ENCODE measurements at regions not wholly inside any gene's neighbourhood (a gene's known extent, or its start where the extent isn't known, plus 50 kb on each side); places are given as distances from the start of the nearest gene placed in this dataset.
A peak's percentile ranks its signal among the peaks of the same experiment; 100 is the strongest.
"Not testable (repeated sequence)": the region's sequence is repeated elsewhere in the genome, so short reads cannot be mapped to it uniquely, and the experiment has no call there.

DNA sequence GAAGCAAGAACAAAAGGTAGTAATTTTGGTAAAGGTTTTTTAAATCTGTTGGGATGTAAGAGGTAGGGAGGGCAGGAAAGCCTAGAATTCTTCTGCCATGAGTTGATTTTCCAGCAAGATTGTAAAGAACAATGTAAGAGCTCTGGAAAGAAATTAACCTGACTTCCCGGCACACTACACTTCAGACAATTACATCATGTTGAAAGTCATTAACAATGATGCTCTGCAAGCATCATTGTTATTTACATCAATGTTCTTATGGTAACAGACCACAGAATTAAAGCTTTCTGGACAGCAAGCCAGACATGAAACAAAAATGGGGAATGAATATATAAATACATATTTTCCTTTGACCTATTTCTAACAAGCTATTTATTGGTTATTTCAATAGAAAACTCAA, 342.2 kb downstream of the CEP170 start:
- WGBS, 2 donors, result 88 to 93% methylated on average over 1 of the region's 1 CpG
- not testable (repeated sequence) for DNase-seq; H3K27ac ChIP-seq; ATAC-seq (ENCODE audit: low FRiP score in 2 of 2); H3K4me3 ChIP-seq; H3K9me3 ChIP-seq; H3K36me3 ChIP-seq; H3K4me1 ChIP-seq; H3K27me3 ChIP-seq

DNA sequence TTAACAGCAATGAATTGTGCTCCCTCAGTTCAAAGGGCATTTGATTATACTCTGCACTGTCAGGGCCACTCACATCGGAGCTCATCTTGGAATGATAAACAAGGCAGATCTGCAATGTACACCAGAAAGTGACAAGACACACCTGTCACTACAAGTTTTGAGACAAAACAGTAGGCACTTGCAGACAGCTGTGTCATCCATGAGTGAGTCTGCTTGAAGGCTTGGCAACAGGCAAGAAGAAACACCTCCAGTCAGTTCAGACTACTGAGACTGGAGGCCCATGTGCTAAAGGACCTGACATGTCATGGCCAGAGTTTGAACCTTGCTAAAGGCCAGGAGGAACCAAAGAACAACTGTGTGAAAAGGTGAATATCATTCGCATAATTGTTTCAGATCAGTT, 354.5 kb downstream of the CEP170 start:
- H3K4me1 ChIP-seq; H3K27me3 ChIP-seq; H3K4me3 ChIP-seq; DNase-seq; H3K36me3 ChIP-seq; H3K27ac ChIP-seq; H3K9me3 ChIP-seq; ATAC-seq (ENCODE audit: low FRiP score in 2 of 2): not testable (repeated sequence)
- WGBS, 2 donors, result 46 to 72% methylated on average over 2 of the region's 2 CpGs

DNA sequence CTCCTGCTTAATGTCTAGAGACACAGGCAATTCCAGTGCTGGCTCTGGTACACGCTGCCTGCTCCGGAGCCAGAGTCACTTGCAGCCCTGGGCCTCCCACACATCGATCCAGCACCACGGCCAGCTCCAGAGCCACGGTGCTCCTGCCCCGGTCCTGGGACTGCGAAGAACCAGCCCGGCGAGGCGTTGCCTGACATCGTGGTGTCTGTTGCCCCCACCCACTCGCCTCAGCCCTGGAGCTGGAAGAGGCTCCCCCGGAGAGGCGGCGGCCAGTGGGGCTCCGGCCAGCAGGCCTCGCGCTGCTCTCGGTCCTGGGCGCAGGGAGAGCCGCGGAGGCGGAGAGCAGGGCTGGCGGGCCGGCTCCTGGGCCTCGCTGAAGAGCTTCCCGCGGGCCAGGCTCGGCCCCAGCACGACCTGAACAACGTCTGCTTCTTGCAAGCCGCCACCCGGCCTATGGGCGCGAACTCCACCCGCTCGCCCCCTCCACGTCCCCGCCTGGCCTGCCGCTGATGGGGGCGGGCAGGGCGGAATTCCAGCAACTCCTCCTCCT, 364.8 kb downstream of the CEP170 start:
- no peaks in the 10 kb centered on the region for H3K4me1 ChIP-seq
- no peak overlapping the region for H3K4me3 ChIP-seq
- TF ChIP-seq POLR2AphosphoS5 (IDR thresholded peaks at IDR 0.05), result no peak
- no peaks in the 10 kb centered on the region for H3K9me3 ChIP-seq
- ATAC-seq (ENCODE audit: low FRiP score in 2 of 2) (peak in 1 of 2 donors; percentile 55), DNase-seq (peak in 1 of 2 donors; percentile 69)
- H3K36me3 ChIP-seq, result no peaks in the 10 kb centered on the region
- WGBS, 2 donors, result 6% methylated on average over 16 of the region's 42 CpGs; no CpG with 5 or more reads in 1 of the 2 donors
- peaks cover 0 to 3% (median 0%) of the 10 kb centered on the region in 4 donors for H3K27me3 ChIP-seq
- no peak overlapping the region for H3K27ac ChIP-seq

DNA sequence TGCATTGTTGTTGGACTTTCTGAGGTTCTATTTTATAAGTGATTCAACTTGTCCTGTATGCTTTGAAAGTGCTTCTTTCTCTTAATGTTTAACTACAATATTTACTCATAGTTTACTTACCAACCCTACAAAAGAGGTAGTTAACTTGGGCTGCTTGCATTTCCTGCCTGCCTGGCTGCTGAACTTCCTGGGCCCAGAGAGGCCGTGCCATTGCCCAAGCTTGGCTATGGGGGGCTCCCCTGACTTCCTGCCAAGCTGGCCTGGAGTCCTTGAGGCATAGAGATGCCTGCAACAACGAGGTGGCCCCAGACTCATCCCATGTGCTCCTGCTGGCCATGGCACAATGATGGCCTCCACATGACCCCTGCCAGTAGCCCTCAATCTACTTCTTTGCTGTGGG, 361.6 kb upstream of the PLD5 start:
- H3K4me1 ChIP-seq, result no peaks in the 10 kb centered on the region
- no peak overlapping the region for H3K4me3 ChIP-seq
- no peak for ATAC-seq (ENCODE audit: low FRiP score in 2 of 2)
- H3K27me3 ChIP-seq, result peaks cover 0 to 3% (median 0%) of the 10 kb centered on the region in 4 donors
- 12 to 13% methylated on average over 2 of the region's 2 CpGs for WGBS, 2 donors
- H3K36me3 ChIP-seq, result no peaks in the 10 kb centered on the region
- H3K9me3 ChIP-seq, result no peaks in the 10 kb centered on the region
- peak in 1 of 2 donors; percentile 4 for DNase-seq
- TF ChIP-seq POLR2AphosphoS5 (IDR thresholded peaks at IDR 0.05), result no peak
- TF ChIP-seq EP300 (IDR thresholded peaks at IDR 0.05), result no peak
- TF ChIP-seq, protein P1, sequence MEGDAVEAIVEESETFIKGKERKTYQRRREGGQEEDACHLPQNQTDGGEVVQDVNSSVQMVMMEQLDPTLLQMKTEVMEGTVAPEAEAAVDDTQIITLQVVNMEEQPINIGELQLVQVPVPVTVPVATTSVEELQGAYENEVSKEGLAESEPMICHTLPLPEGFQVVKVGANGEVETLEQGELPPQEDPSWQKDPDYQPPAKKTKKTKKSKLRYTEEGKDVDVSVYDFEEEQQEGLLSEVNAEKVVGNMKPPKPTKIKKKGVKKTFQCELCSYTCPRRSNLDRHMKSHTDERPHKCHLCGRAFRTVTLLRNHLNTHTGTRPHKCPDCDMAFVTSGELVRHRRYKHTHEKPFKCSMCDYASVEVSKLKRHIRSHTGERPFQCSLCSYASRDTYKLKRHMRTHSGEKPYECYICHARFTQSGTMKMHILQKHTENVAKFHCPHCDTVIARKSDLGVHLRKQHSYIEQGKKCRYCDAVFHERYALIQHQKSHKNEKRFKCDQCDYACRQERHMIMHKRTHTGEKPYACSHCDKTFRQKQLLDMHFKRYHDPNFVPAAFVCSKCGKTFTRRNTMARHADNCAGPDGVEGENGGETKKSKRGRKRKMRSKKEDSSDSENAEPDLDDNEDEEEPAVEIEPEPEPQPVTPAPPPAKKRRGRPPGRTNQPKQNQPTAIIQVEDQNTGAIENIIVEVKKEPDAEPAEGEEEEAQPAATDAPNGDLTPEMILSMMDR (IDR thresholded peaks at IDR 0.05), result no peak
- TF ChIP-seq POLR2A (IDR thresholded peaks at IDR 0.05), result no peak
- no peak overlapping the region for H3K27ac ChIP-seq

DNA sequence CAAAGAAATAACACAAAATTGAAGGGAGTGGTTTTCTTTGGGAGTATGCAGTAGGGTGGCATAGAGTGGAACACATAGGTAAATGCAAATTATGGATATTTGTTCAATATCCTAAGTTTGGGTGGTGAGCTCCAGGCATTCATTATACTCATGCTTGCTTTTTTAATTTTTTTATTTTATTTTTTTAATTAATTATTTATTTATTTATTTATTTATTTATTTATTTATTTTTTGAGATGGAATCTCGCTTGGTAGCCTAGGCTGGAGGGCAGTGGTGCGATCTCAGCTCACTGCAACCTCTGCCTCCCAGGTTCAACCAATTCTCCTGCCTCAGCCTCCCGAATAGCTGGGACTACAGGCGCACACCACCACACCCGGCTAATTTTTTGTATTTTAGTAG, 355.5 kb upstream of the PLD5 start:
- not testable (repeated sequence) for ATAC-seq (ENCODE audit: low FRiP score in 2 of 2); H3K27me3 ChIP-seq; H3K4me3 ChIP-seq; H3K36me3 ChIP-seq; H3K9me3 ChIP-seq; H3K4me1 ChIP-seq; H3K27ac ChIP-seq; DNase-seq
- WGBS, 2 donors, result 58 to 70% methylated on average over 5 of the region's 5 CpGs

DNA sequence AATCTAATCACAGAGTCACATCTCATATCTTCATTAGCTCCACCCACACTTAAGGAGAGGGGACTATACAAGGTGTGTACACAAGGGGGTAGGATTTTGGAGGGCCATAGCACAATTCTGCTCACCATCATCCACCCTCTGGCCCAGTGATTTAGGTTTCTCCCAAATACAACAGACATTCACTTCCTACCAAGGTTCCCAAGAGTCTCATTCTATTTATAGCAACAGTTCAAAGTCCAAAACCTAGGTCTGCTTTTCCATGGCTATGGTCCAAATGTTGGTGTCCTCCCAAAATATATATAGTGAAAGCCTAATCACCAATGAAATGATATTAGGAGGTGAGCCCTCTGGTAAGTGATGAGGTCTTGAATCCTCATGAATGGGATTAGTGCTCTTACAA, 353.2 kb upstream of the PLD5 start:
- no peak for TF ChIP-seq POLR2AphosphoS5 (IDR thresholded peaks at IDR 0.05)
- TF ChIP-seq POLR2A (IDR thresholded peaks at IDR 0.05), result no peak
- TF ChIP-seq EP300 (IDR thresholded peaks at IDR 0.05), result no peak
- TF ChIP-seq, protein P1 (IDR thresholded peaks at IDR 0.05), result no peak
- ATAC-seq (ENCODE audit: low FRiP score in 2 of 2), result no peak
- no peaks in the 10 kb centered on the region for H3K4me1 ChIP-seq
- H3K36me3 ChIP-seq, result no peaks in the 10 kb centered on the region
- H3K27me3 ChIP-seq, result no peaks in the 10 kb centered on the region
- no peak overlapping the region for H3K4me3 ChIP-seq
- DNase-seq, result no peak
- H3K27ac ChIP-seq, result no peak overlapping the region
- no peaks in the 10 kb centered on the region for H3K9me3 ChIP-seq

DNA sequence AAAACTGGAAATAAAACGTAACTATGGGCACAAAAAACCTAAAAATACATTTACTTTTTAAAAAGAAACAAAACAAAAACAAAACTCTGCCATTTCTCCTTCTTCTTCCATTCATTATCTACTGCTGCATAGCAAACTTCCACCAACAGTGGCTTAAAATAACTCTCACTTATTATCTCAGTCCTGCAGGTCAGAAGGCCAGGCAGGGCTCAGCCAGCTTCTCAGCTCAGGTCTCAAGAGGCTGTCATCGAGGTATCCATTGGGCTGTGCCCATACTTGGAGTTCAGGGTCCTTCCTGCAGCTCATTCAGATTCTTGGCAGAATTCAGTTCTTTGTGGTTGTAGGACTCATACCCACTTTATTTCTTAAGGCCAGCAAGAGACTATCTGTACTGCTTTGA, 352.7 kb upstream of the PLD5 start:
- H3K27ac ChIP-seq, result no peak overlapping the region
- TF ChIP-seq, protein P1 (IDR thresholded peaks at IDR 0.05), result no peak
- TF ChIP-seq POLR2A (IDR thresholded peaks at IDR 0.05) (no peak), EP300 (IDR thresholded peaks at IDR 0.05) (no peak), POLR2AphosphoS5 (IDR thresholded peaks at IDR 0.05) (no peak)
- no peaks in the 10 kb centered on the region for H3K27me3 ChIP-seq
- WGBS, 2 donors, result 16 to 20% methylated on average over 2 of the region's 2 CpGs
- H3K4me1 ChIP-seq, result no peaks in the 10 kb centered on the region
- H3K36me3 ChIP-seq, result no peaks in the 10 kb centered on the region
- no peaks in the 10 kb centered on the region for H3K9me3 ChIP-seq
- no peak for ATAC-seq (ENCODE audit: low FRiP score in 2 of 2)
- DNase-seq, result no peak
- no peak overlapping the region for H3K4me3 ChIP-seq

Measured in upper lobe of left lung (tissue), 6 donors.